Prostate gland (tissue), 2 donors: ENCODE measurements at regions not wholly inside any gene's neighbourhood (a gene's known extent, or its start where the extent isn't known, plus 50 kb on each side); places are given as distances from the start of the nearest gene placed in this dataset.
A peak's percentile ranks its signal among the peaks of the same experiment; 100 is the strongest.
"Not testable (repeated sequence)": the region's sequence is repeated elsewhere in the genome, so short reads cannot be mapped to it uniquely, and the experiment has no call there.

Experiments used
- DNase-seq: peaks from one replicate; pipeline ENCODE4 v3.0.0-alpha.2; 2019; ENCODE audit warnings: low spot score
- H3K27ac ChIP-seq, 2 donors: fragments of 200-600 bp; sonication (generic); 2 replicates each; pipeline ENCODE4 v1.5.1; 2017 to 2019
- H3K27me3 ChIP-seq: fragments of 200-600 bp; sonication (generic); replicated peaks from 2 replicates; pipeline ENCODE4 v1.5.1; 2019; ENCODE audit not compliant: insufficient read depth
- H3K36me3 ChIP-seq, 2 donors: fragments of 200-600 bp; sonication (generic); 1 replicate in 1 of 2; 2 replicates in 1 of 2; pipeline versions ENCODE4 v1.5.1 to v1.8.1; 2017 to 2019
- H3K4me1 ChIP-seq: fragments of 200-600 bp; sonication (generic); replicated peaks from 2 replicates; pipeline ENCODE4 v1.5.1; 2019
- H3K4me3 ChIP-seq, 2 donors: fragments of 200-600 bp; sonication (generic); 2 replicates each; pipeline ENCODE4 v1.5.1; 2017 to 2019
- H3K9me3 ChIP-seq: fragments of 200-600 bp; sonication (generic); 2 replicates; pipeline ENCODE4 v1.5.1; 2017
- POLR2A ChIP-seq: fragments of 450-650 bp; IDR thresholded peaks from one replicate; pipeline ENCODE4 v1.6.1; 2016; ENCODE audit warnings: antibody characterized with exemption, mild to moderate bottlenecking
- POLR2AphosphoS5 ChIP-seq: sonication (generic); formaldehyde crosslinking; IDR thresholded peaks from one replicate; pipeline ENCODE4 v1.6.1; 2017; ENCODE audit warnings: antibody characterized with exemption
- WGBS: methylation state at CpG from one replicate; pipeline ENCODE4 v1.1.5; 2018; 5-methylcytosine and 5-hydroxymethylcytosine counted together
- intact Hi-C: fragments of 100-400 bp; cut with DNase I; formaldehyde crosslinking; loops from one replicate; pipeline ENCODE4 v1.14.2; 2022
- TF ChIP-seq, protein P1 (sequence below), 4 experiments: fragments of 200-600 bp in 2 of 4; fragments of 450-650 bp in 2 of 4; sonication (generic) in 2 of 4; IDR thresholded peaks; 1 replicate in 3 of 4; 2 replicates in 1 of 4; pipeline ENCODE4 v1.5.1; 2016 to 2019; ENCODE audit warnings: antibody characterized with exemption in 4 of 4, mild to moderate bottlenecking in 2 of 4, moderate library complexity in 2 of 4

DNA sequence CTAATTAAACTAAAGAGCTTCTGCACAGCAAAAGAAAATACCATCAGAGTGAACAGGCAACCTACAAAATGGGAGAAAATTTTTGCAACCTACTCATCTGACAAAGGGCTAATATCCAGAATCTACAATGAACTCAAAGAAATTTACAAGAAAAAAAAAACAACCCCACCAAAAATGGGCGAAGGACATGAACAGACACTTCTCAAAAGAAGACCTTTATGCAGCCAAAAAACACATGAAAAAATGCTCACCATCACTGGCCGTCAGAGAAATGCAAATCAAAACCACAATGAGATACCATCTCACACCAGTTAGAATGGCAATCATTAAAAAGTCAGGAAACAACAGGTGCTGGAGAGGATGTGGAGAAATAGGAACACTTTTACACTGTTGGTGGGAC lies 100.7 kb downstream of the GPX5 start:
- DNase-seq, H3K9me3 ChIP-seq, H3K27ac ChIP-seq, H3K4me3 ChIP-seq, H3K36me3 ChIP-seq, H3K4me1 ChIP-seq, intact Hi-C loops, H3K27me3 ChIP-seq: not testable (repeated sequence)
- WGBS: 85% methylated on average over 2 of the region's 2 CpGs

DNA sequence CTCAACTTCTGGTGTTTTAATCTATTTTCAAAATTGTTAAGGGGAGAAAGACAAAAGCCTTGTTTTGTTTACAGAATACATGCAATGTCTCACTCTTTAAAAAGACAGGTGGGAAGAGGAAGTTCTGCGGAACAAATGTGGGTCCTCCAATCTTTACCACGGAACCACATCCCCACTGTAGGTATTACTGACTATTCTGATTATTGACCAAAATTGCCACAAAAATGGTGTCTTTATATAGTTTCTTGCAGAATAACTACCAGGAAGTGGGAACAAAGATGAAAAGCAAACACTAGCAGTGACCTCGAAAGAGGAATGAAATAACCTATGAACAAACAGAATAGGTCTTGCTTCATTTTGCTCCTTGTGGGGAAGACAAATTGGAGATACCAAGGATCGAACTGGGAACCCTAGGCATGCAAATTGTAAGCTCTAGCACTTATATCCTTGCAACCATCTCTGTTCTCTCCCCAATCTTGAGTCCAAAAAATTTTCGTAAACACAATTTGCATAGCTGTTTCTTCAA lies 106.7 kb downstream of the GPX5 start:
- 82% methylated on average over 5 of the region's 5 CpGs for WGBS
- DNase-seq: no peak
- intact Hi-C loops: no loop called here
- TF ChIP-seq POLR2AphosphoS5: no peak
- no peak for TF ChIP-seq POLR2A
- TF ChIP-seq, protein P1, sequence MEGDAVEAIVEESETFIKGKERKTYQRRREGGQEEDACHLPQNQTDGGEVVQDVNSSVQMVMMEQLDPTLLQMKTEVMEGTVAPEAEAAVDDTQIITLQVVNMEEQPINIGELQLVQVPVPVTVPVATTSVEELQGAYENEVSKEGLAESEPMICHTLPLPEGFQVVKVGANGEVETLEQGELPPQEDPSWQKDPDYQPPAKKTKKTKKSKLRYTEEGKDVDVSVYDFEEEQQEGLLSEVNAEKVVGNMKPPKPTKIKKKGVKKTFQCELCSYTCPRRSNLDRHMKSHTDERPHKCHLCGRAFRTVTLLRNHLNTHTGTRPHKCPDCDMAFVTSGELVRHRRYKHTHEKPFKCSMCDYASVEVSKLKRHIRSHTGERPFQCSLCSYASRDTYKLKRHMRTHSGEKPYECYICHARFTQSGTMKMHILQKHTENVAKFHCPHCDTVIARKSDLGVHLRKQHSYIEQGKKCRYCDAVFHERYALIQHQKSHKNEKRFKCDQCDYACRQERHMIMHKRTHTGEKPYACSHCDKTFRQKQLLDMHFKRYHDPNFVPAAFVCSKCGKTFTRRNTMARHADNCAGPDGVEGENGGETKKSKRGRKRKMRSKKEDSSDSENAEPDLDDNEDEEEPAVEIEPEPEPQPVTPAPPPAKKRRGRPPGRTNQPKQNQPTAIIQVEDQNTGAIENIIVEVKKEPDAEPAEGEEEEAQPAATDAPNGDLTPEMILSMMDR (IDR thresholded peaks at IDR 0.05): no peak
- H3K4me1 ChIP-seq: no peaks in the 10 kb centered on the region
- no peaks in the 10 kb centered on the region for H3K36me3 ChIP-seq
- no peaks in the 10 kb centered on the region for H3K27me3 ChIP-seq
- H3K9me3 ChIP-seq: no peaks in the 10 kb centered on the region
- H3K4me3 ChIP-seq: no peak overlapping the region
- no peak overlapping the region for H3K27ac ChIP-seq

DNA sequence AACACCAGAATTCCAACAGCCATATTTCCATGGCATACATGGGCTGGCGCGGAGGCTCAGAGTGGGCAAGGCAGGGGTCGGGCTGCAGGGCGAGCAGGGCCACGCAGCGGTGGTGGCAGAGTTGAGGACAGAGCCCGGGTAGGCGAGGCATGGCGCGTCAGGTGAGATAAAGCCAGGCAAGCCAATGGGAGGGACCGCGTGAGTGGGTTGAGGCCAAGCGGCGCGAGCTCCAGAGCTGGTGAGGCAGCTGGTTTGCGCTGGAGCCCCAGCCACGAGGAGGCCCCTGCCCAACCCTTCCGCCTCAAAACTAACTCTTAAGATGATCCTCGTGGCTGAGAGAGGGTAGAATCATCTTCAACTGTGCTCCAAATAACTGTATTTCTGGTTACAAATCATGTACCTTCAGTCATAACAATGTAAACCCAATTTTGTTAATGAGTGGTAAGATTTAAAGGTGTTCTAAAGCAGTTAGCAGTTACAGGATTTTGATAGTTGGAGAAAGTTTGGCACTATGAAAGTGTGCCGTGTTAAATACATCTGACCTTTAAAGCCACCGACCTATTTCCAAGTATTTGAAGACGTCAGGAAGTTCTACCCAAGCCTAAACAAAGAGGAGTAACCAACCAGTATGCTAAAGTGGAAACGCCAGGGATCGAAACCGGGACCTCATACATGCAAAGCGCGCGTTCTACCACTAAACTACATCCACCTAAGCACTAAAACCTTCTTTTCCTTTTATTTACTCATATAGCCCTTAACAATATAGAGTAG lies 107.9 kb downstream of the GPX5 start:
- 61% methylated on average over 28 of the region's 28 CpGs for WGBS
- Histone ChIP-seq H3K9me3 (no peaks in the 10 kb centered on the region), H3K27ac (no peak overlapping the region), H3K4me3 (no peak overlapping the region), H3K4me1 (no peaks in the 10 kb centered on the region), H3K36me3 (no peaks in the 10 kb centered on the region), H3K27me3 (no peaks in the 10 kb centered on the region)
- TF ChIP-seq, protein P1 (IDR thresholded peaks at IDR 0.05): no peak
- TF ChIP-seq POLR2A (no peak), POLR2AphosphoS5 (no peak)
- intact Hi-C loops: no loop called here
- no peak for DNase-seq

DNA sequence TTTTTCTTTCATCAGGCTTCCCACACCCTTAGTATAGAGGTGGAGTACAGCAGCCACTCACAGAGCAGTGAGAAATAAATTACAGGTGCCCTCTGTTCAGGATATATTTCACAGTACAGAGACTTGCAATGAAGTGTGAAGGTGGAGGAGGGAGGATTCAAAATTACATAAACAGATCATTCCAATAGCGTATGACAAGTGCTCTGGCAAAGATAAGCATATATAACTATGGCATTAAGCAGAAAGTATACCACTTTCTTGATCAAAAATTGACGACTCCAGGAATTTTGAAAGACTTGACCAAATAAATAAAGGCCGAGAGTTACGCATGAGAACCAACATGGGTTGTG lies 108.7 kb downstream of the GPX5 start:
- Histone ChIP-seq H3K4me3 (peak overlapping the region in 1 of 2 donors; percentile 17), H3K27me3 (no peaks in the 10 kb centered on the region), H3K4me1 (no peaks in the 10 kb centered on the region), H3K27ac (no peak overlapping the region), H3K36me3 (no peaks in the 10 kb centered on the region), H3K9me3 (no peaks in the 10 kb centered on the region)
- no peak for TF ChIP-seq POLR2A
- TF ChIP-seq, protein P1 (IDR thresholded peaks at IDR 0.05): no peak
- no peak for TF ChIP-seq POLR2AphosphoS5
- intact Hi-C loops: no loop called here
- DNase-seq: no peak
- WGBS: 11% methylated on average over 4 of the region's 4 CpGs

DNA sequence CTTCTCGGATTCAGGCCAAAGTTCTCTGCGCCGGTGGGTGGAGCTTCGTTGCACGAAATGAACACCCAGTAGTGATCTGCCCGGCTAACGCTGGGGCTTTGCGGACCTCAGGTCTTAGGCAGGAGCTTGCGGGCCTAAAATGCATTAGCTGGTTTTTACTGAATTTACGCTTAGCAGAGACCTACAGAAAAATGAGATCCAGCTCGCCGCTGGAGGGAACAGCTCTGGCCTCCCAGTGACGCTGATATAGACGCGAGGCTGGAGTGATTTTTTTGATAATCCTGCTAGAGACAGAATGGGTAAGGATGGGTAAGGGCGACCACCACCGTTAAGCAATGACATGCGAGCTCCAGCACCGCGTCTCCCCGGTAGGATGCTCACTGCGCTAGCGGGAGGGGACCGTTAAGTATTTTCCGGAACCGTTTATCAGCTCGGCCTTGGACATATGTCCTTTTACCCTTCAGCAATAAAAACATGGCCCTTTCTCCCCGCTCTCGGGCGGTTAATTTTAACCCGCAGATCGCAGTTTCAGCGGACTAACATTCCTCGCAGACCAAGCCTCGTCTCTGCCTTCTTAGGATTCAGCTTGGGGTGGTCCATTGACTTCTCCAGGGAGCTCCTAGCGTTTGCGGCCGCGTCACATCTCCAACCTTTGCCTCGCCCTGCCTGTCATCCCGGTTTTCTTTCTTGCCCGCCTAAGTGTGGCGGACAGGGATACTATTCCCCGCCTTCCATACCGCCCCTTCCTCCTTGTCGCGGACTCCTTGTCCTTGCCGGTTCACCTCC lies 109.3 kb downstream of the GPX5 start:
- peak overlapping the region in 1 of 2 donors; percentile 17 for H3K4me3 ChIP-seq
- TF ChIP-seq POLR2AphosphoS5: no peak
- TF ChIP-seq, protein P1 (IDR thresholded peaks at IDR 0.05): no peak
- TF ChIP-seq POLR2A: no peak
- no peaks in the 10 kb centered on the region for H3K36me3 ChIP-seq
- H3K4me1 ChIP-seq: no peaks in the 10 kb centered on the region
- intact Hi-C loops: no loop called here
- H3K27ac ChIP-seq: no peak overlapping the region
- DNase-seq: no peak
- 2% methylated on average over 48 of the region's 48 CpGs for WGBS
- no peaks in the 10 kb centered on the region for H3K27me3 ChIP-seq
- no peaks in the 10 kb centered on the region for H3K9me3 ChIP-seq
